Medulla oblongata (tissue), 1 donor: ENCODE measurements at regions not wholly inside any gene's neighbourhood (a gene's known extent, or its start where the extent isn't known, plus 50 kb on each side); places are given as distances from the start of the nearest gene placed in this dataset.

Source experiments
- DNase-seq: peaks from one replicate; pipeline ENCODE4 v3.0.0-alpha.2; 2015; ENCODE audit errors: extremely low spot score

DNA sequence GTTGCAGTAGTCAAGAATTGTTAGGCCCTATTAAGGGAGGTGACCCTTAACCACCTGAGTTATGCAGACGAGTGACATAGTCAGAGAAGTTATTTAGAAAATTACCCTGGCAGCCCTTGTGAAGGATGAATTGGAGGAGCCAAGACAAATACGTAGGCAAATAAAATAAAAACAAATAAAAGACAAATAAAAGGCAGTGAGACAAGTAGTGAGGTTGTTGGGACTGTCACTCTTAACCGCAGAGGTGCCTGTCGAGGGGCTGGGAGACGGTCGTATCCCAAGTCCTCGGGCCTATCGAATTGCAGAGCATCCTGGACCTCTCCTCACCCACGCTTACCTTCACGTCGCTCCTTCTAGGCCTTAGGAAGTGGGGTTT, 58.0 kb upstream of the ZC4H2 start:
- peak; percentile 2 for DNase-seq
